NOMO-1 (cell line): ENCODE measurements at regions not wholly inside any gene's neighbourhood (a gene's known extent, or its start where the extent isn't known, plus 50 kb on each side); places are given as distances from the start of the nearest gene placed in this dataset.
A peak's percentile ranks its signal among the peaks of the same experiment; 100 is the strongest.

Source experiments
- DNase-seq, 2 experiments: peaks; one replicate each; lab custom pipeline; 2025; ENCODE audit not compliant: unreplicated experiment in 2 of 2; lab: John Stamatoyannopoulos, UW

DNA sequence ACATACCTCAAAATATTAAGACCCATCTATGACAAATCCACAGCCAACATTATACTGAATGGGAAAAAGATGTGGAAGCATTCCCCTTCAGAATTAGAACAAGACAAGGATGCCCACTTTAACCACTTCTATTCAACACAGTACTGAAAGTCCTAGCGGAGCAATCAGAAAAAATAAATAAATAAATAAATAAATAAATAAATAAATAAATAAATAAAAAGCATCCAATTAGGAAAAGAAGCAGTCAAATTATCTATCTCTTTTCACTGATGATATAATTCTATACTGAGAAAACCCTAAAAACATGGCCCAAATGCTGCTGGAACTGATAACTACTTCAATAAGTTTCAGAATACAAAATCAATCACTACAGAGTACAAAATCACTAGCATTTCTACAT, 67.5 kb downstream of the PRR32 start:
- DNase-seq = no peak

DNA sequence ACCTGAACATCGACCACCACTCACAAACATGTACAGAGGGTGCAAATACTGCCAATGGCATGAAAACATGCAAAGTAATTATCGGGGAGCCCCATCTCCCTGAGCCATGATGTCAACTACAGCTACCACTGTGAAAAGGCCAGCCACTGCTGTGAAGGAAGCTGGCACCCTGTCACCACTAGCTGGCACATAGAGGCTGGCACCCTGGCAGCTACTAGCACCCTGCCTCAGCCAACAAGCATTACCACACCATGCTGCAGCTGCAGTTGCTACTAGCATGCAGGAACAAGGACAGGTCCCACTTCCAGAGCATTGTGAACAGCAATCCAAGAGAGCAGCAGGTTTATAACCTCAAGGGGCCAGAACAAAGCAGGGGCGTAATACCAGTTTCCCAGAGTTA, 81.4 kb downstream of the PRR32 start:
- no peak for DNase-seq

GRCh38 chrX:126929071-126929470, 109.5 kb downstream of the PRR32 start:
- DNase-seq = no peak

- DNase-seq = no peak
Observed at GRCh38 chrX:126967225-126967624, 147.7 kb downstream of the PRR32 start.

DNA sequence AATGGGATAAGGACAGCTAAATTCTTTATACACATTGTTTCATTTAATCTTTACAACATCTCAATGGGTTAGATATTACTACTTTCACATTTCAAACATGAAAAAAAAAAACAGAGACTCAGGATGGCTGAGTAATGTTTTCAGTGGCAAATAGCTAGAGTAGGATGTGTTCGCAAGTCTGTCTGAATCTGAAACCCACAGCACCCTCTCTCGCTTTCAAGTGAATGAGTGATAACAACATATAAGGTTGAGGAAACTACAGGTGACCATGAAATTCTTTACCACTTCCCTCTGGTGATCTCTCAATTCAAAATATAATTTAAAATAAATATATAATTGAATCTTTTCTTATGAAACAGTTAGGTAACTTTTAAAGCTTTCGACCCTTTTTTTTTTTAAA, 162.6 kb downstream of the PRR32 start:
- DNase-seq = no peak

- DNase-seq = no peak
Observed at GRCh38 chrX:126985027-126985426, 165.5 kb downstream of the PRR32 start.

DNA sequence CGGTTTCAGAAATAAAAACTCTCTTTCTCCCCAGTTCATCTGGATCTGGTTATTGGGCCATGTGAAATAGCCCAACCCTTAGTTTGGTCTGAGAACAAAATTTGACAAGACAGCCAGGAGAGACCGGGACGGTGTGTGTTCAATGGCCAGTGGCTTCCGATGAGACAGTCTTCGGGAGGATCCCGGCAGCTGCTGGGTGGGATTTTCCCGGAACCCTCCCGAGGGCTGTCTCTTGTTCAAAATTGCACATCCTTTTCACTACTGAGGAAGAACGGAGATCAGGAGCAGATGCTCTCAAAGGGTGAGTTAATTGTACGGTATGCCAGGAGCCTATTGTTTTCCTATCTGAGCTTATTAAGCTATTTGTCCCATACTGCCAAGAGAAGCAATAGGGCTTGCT, 166.5 kb downstream of the PRR32 start:
- DNase-seq = no peak

DNA sequence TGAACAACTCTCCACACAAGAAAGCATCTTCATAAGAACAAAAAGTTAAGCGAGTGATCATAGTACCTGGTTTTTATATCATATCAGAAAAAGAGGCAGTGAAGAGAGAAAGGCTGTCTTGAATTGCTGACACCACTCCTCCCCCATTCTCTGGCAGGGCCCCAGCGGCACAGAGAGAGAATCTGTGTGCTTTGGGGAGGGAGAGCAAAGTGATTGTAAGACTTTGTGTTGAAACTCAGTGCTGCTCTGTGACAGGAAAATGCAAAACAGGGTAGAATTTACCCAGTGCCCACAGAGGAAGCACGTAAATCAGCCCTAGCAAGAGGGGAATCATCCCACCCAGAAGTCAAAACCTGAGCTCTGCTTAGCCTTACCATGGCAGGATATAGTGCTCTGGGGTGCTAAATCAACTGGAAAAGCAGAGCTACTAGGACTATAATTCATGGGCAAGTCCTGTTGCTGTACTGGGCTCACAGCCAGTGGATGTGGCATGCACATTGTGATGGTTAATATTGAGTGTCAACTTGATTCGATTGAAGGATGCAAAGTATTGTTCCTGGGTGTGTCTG, 174.6 kb downstream of the PRR32 start:
- no peak for DNase-seq

- no peak for DNase-seq
Observed at GRCh38 chrX:127011629-127012028, 192.1 kb downstream of the PRR32 start.

DNA sequence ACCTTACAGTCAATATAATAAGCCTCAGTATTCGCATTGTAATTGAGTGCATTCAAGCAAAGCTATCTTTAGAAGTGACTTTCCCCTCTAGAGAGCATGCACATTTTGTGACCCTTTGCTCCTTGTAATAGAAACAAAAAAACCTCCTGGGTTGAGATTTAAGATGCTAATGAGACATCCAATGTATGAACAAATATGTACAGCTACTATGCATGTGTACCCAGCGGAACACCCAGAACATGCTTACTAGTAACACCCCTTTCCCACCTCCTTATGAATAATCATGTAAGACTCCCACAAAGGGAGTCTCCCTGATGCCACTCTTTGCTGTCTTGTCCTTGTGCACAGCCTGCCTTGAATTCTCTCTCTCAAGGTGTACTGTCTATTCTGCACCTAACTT, 205.5 kb downstream of the PRR32 start:
- no peak for DNase-seq

DNA sequence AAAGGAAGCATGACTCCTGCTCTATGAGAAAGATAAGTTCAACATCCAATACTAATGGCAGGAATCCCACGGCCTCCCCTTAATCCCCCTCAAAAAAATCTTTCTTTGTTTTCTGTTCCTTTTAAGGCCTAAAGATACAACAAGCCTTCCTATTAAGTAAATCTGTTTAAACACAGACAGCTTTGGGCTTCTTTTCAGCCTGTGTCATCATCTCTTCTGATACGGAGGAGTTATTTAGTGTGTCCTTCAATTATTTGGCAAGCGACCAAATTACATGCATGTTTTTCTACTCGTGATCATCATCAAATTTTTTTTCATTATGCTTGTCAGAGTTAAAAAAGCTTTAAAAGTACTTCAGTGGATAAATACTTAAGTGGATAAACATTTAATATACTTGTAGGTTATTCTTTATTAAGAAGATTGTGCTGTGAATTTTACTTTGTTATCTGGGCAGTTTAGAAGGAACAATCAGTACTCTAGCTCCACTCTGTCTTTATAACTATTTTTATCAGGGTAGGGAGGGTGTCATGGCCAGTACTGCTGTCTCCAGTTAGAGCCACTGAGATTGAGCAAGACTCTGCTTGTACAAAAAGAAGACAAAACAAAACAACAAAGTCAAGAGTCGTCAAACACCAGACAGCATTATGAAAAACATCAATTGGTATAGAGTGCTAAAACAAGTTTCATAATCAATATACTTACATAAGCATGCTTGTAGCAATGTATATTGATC, 210.7 kb downstream of the PRR32 start:
- no peak for DNase-seq

DNA sequence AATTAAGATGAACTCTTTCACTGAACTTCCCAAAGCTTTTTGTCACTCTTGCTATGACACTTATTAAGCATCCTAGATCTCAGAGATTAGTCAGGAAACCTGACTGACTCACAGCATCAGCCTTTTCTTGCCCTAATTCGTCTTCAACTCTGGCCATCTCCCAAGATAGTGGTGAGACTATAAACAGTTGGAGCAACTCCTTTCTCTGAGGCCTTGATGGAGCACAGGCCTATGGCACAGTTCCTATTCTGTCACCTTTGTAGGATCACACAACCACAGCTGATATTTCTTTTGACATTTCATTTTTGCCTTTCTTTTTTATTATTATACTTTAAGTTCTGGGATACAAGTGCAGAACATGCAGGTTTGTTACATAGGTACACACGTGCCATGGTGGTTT, 217.6 kb downstream of the PRR32 start:
- DNase-seq = no peak

GRCh38 chrX:127038065-127038464, 218.5 kb downstream of the PRR32 start:
- DNase-seq = peak in 1 of 2 experiments; percentile 1

DNA sequence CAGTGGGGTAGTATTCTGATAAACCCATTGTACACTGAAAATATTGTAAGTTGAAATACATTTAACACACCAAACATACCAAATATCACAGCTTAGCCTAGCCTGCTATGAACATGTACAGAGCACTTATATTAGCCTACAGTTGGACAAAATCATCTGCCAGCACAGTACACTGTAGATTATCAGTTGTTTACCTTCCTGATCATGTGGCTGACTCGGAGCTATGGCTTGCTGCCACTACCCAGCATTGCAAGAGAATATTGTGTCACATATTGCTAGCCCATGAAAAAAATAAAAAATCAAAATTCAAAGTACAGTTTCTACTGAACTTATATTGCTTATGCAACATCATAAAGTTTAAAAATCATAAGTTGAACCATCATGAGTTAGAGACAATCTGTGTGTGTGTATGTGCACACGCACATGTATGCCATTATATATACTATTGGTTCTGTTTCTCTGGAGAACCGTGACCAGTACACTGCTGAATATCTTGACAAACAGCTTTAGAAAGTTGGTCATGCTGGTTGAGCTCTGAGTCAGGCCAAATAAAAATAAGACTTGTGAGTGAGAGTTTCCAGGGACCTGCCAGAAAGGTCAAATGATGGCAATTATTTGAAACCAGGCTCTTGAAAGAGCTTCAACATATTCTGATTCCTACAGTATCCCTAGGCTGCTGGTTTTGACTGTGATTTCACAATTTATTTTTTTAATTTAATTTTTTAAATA, 238.5 kb downstream of the PRR32 start:
- DNase-seq = no peak

DNA sequence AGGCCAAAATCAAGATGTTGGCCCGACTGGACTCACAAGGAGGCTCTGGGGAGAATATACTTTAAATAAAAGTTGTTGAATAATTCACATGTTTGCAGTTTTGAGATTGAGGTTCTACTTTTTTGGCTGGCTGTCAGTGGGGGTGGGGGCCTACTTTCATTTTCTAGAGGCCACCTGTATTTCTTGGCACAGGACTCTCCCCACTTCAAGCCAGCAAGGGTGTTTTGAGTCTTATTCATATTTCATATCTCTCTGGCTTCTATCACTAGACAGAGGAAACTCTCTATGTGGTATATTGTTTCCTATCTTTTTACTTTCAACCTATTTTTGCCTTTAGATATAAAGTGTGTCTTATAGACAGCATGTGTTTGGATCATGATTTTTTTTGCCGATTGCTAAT, 266.4 kb downstream of the PRR32 start:
- DNase-seq = no peak

DNA sequence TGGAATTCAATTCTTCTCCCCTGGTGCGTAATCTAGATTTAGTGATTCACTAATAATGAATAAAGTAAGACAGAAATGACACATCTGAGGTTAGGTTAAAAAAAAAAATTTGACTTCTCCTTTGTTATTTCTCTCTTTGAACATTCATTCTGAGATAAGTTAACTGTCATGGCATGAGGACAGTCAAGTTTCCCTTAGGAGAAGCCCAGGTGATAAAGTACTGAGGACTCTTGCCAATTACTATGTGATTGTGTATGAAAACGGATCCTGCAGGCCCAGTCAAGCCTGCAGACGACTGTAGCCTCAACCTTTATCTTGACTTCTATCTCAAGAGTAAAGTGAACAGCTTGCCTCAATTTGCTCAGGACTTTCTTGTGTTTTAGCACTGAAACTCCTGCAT, 293.2 kb downstream of the PRR32 start:
- DNase-seq = no peak

DNA sequence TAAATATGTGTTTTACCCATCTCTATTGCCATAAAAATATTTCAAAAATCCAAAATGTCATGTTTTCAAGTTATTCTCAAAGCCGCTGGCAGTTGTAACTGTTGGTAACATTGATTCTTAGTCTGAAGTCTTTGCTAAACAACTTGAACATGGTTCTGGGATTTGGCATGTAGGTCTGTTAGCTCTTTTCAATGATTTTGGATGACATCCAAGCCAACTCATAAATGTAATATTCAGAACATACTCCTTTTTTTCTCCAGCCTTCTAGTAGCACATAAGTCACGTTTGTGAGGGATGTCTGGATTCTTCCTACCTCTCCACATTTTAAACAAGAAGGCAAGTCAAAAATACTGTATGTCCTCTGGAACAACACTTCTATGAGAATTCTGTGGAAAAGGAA, 305.3 kb downstream of the PRR32 start:
- no peak for DNase-seq

GRCh38 chrX:127128282-127128681, 308.8 kb downstream of the PRR32 start:
- DNase-seq = no peak

DNA sequence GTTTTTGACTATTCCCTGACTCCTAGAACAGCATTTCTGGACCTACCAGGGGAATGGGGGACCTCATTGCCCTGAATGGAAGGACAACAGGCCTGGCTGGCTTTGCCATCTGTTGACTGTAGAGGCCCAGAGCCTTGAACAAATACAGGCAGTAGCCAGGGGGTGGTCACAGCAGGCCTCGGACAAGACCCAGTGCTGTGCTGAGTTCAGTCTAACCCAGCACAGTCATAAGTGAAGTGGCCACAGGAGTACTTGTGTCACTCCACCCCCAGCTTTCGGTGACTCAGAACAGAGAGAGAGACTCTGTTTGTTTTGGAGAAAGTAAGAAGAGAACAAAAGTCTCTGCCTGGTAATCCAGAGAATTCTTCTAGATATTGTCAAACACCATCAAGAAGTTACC, 310.0 kb downstream of the PRR32 start:
- DNase-seq = no peak

DNA sequence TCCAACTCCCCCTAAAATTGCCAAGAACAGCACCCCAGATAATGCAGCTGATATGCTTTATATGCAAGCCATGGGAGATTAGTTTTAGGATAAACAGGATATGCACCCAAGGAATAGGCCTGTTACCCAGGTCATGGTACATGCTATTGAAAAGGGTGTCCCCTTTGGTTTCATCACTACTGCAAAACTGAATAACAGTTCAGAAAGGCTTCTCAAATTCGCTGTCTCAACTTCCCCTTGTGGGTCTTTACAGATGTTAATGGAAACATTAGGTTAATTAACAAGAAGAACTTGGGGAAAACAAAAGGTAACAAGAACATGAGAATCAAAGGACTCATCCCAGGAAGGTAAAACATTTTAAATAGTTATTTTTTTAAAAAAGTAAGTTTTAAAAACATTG, 318.7 kb downstream of the PRR32 start:
- no peak for DNase-seq

GRCh38 chrX:127177966-127178365, 358.4 kb downstream of the PRR32 start:
- no peak for DNase-seq

GRCh38 chrX:127187095-127187494, 367.6 kb downstream of the PRR32 start:
- DNase-seq = no peak
